ENCODE measurements at regions not wholly inside any gene's neighbourhood (a gene's known extent, or its start where the extent isn't known, plus 50 kb on each side); places are given as distances from the start of the nearest gene placed in this dataset.

DNA sequence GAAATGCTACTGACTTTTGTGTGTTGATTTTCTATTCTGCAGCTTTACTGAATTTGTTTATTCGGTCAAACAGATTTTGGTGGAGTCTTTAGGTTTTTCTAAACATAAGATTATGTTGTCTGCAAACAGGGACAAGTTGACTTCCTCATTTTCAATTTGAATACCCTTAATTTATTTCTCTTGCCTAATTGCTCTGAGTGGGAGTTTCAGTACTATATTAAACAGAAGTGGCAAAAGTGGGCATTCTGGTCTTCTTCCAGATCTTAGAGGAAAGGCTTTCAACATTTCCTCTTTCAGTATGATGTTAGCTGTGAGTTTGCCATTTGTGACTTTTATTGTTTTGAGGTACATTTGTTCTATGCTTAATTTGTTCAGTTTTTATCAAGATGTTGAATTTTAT, 268.5 kb downstream of the WNT5A start:
- TF ChIP-seq, protein P1, sequence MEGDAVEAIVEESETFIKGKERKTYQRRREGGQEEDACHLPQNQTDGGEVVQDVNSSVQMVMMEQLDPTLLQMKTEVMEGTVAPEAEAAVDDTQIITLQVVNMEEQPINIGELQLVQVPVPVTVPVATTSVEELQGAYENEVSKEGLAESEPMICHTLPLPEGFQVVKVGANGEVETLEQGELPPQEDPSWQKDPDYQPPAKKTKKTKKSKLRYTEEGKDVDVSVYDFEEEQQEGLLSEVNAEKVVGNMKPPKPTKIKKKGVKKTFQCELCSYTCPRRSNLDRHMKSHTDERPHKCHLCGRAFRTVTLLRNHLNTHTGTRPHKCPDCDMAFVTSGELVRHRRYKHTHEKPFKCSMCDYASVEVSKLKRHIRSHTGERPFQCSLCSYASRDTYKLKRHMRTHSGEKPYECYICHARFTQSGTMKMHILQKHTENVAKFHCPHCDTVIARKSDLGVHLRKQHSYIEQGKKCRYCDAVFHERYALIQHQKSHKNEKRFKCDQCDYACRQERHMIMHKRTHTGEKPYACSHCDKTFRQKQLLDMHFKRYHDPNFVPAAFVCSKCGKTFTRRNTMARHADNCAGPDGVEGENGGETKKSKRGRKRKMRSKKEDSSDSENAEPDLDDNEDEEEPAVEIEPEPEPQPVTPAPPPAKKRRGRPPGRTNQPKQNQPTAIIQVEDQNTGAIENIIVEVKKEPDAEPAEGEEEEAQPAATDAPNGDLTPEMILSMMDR (IDR thresholded peaks at IDR 0.05): no peak
- no peak for TF ChIP-seq POLR2A (IDR thresholded peaks at IDR 0.05)
- no peak for TF ChIP-seq POLR2AphosphoS5 (IDR thresholded peaks at IDR 0.05)
